GM21381 (cell line): ENCODE measurements at regions not wholly inside any gene's neighbourhood (a gene's known extent, or its start where the extent isn't known, plus 50 kb on each side); places are given as distances from the start of the nearest gene placed in this dataset.

Experiments
- ATAC-seq: cut with Tn5 transposase; IDR thresholded peaks from one replicate; pipeline ENCODE4 v1.9.1; 2021; ENCODE audit warnings: mild to moderate bottlenecking, moderate library complexity; ENCODE audit not compliant: unreplicated experiment

- no peak for ATAC-seq
Measured at GRCh38 chr3:127105587-127105986, 87.3 kb upstream of the PRR23E start.

- ATAC-seq = no peak
Measured at GRCh38 chr3:127106053-127106452, 86.9 kb upstream of the PRR23E start.

DNA sequence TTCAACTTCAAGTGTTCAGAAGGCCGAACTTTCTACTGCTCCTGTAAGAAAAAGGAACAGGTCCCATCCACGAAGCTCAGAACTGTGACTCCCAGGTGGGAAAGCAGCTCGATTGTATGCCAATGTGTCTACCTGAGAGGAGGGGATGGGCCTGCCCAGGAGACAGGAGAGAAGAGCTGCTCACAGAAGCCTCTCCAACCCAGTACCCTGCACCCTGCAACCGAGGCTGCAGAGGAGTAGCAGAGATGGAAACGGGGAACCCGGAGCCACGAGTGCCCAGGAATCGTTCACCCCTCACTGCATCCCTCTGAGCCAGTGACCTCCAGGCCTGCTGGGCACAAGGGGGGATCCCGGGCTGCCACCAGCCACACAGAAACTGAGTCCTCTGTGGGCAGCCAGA, 86.5 kb upstream of the PRR23E start:
- ATAC-seq = no peak

GRCh38 chr3:127107002-127107401, 85.9 kb upstream of the PRR23E start:
- ATAC-seq = no peak

DNA sequence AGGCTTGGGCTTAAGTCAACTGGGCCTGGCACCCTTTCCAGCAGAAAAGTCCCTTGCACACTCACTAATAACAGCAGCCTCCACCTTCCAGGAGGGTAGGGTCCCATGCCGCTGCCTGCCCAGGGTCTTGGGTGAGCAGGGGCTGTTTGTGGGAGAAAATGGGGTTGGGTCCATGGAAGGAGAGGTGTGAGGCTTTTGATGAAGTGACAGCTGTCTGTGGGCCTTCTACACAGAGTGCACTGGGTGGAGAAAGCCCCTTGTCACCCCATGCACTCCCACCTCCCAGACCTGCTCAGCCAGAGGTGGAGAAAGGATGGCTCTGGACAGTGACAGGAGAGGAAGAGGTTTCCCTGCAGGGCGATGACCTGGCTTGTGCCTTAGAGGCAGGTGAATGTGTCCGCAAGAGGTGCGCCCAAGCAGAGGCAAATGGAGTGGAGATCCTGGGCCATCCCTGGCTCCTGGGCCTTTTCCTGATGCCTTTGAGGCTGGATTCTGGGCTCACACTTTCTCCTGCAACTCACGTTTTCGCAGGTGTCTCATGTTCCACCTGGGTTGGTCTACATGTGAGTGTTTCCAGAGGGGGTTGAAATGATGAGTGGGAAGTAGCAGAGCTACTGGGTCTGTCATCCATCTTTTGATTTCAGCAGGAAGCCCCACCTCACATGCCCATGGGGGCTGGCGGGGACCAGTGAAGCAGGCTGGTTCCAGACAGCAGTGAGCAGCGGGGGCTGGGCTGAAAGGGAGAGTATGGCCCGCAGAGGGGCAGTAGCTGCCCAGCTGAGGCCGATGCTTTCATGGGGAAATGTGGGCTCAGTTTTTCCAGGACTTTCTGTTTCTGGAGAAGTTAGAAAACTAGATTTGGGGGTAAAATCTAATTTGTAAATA, 85.2 kb upstream of the PRR23E start:
- no peak for ATAC-seq

DNA sequence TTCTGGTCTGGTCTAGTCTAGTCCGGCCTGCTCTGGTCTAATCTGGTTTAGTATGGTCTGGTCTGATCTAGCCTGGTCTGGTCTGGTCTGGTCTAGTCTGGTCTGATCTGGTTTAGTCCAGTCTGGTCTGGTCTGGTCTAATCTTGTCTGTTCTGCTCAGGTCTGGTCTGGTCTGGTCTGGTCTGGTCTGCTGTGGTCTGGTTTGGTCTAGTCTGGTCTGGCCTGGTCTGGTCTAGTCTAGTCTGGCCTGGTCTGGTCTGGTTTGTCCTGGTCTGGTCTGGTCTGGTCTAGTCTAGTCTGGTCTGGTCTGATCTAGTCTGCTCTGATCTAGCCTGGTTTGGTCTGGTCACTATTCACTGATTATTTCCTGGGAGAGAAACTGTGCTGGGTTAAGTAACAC, 84.1 kb upstream of the PRR23E start:
- no peak for ATAC-seq

DNA sequence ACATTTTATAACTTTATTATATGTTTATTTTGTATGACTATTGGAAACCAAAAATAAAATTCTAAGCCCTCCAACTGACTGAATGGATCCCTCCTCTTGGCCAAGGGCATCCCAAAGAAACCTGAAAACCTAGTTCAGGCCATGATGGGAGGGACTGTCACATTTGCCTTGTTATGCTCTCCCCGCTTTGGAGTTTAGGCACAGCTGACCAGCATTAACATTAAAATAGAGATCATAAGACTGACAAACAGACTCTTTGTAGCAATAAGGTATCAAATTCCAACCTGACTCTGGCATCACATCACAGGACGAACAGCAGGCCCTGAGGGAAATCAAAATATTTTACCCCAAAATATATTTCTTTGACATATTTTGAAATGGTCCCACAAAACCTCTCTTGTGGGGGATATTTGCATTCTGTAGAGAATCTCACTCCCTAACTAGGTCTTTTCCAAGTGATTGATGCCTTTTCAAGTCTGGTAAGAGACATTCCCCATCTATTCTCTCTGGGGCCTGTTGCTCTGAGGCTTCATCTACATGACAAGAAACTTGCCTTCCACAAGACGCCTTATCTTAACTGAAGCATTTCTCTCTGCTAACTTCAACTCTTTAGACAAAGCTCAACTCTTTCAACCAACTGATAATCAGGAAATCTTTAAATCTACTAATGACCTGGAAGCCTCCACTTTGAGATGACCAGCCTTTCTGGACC, 81.8 kb upstream of the PRR23E start:
- ATAC-seq = no peak

GRCh38 chr3:127112796-127113570, 79.9 kb upstream of the PRR23E start:
- no peak for ATAC-seq

GRCh38 chr3:127113571-127113891, 79.4 kb upstream of the PRR23E start:
- ATAC-seq = no peak

GRCh38 chr3:127114337-127115070, 78.4 kb upstream of the PRR23E start:
- no peak for ATAC-seq

GRCh38 chr3:127115691-127116351, 77.1 kb upstream of the PRR23E start:
- no peak for ATAC-seq

- ATAC-seq = no peak
Measured at GRCh38 chr3:127118366-127118765, 74.6 kb upstream of the PRR23E start.

GRCh38 chr3:127119693-127120464, 73.1 kb upstream of the PRR23E start:
- ATAC-seq = no peak

DNA sequence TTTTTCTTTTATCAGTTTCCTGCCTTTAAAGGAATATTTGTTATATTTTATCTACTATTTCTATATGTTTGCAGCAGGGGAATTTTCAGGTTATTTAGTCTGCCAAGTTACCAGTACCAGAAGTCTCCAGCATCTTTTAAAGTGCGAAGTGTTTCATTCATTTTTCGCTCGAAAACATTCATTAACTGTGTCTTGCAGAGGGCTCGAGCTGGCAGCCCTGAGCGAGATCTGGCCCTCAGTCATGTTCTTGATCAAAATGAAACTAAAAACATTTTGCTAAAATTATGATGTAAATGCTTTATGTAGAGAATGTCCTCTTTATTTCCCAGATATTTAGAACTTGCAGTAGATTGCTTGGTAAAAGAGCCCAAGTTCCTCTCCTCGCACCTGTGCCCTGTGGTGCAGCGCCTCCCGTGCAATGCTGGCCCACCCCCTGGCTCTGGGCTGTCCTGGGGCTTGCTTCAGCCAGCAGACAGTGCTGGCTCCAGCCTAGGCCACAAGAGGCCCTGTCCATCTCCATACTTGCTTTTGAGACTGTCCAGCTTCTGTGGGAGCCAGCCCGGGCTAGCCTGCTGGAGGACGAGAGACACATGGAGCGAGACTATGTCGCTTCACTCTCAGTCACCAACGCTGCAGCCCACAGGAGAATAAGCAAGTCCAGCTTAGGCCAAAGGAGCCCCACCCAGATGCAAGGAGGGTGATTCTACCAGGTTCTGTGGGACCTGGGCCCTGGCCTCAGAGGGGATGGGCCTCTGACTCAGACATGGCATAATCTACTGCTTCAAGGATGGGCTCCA, 71.9 kb upstream of the PRR23E start:
- no peak for ATAC-seq

DNA sequence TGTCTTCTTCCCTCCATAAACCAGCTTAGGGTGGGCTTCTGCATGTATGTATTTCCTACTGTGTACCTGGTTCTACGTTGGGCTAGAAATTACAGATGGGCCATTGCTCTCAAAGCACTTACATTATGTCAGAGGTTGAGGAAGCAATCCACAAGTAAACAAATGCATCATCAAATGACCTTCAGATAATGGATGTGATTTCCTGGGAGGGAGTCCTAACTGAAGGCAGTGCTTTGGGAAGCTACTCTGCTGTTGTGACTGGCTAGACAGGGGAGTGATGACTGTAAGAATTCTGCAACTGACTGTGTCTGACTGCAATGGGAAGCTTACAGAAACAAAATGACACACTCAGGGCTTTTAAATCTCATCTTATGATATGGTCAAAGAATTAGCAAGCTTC, 71.0 kb upstream of the PRR23E start:
- ATAC-seq = no peak

GRCh38 chr3:127123533-127123932, 69.4 kb upstream of the PRR23E start:
- ATAC-seq = no peak

DNA sequence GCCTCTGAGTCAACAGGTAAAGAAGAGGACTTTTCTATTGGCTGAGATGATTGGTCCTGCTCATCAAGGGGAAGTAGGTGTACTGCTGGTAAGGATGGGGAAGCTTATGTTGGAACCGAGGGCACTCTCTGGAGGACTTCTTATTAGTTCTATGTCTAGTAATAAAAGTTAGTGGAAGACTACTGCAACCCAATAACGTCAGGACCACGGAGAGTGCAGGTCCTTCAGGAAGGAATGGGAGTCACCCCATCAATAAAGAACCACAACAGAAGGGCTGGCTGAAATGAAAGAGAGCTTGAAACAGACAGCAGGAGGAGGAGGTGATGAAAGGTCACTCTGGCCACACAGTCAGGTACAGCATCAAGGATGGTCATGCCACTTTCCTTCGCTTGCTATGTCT, 68.8 kb upstream of the PRR23E start:
- no peak for ATAC-seq

DNA sequence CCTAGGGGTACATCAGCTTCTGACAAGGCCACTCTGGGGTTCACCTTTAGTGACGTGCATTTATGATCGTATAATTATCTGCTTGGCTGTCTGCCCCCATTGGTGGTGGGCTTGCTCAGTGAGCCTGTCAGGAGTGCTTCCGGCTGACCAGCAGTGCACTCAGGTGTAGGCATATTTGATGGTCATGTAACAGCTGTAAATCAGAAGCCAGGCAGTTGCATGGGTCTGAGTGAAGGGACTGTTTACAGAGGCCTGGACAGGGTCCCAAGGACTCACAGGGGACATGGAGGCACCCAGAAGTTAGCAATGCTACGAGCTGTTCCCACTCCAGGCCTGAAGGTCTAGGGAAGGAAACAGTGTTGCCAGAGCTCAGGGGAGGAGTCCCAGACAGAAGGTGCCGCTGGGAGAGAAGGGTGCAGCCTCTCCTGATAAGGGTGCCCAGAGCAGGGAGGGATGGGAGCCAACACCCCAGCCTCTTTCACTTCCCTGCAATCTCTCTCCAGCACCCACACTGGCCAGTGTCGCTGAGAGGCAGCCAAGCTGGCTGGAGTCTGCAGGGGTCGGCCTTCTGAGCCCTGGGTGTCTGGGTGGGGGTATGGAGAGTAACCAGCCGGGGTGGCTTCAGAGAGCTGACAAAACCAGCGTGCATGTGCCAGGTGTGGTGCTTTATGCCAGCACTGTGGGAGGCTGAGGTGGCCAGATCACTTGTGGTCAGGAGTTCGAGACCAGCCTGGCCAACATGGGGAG, 61.3 kb upstream of the PRR23E start:
- no peak for ATAC-seq
